ENCODE measurements at regions not wholly inside any gene's neighbourhood (a gene's known extent, or its start where the extent isn't known, plus 50 kb on each side); places are given as distances from the start of the nearest gene placed in this dataset.

DNA sequence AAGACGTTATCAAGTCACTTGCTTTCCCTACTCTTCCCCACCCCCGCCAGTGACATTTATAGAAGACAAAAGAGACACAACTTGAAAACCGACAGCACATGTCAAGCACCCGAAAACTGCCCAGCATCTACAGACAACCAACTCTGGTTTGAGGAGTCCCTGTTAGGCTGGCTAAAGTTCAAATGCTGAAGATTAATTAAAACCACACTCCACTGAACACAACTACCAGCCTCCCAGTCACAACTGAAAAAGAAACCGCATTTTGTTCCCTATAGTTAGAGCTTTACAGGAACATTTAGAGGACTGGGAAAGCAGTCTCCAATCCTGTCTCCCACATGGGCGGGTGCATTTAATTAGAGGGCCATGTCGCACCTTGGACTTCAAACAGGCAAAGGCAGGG is 73.0 kb upstream of the COX10 start:
- TF ChIP-seq SPI1 (IDR thresholded peaks at IDR 0.05; ENCODE audit: low read depth, low read length) (no peak), TAF1 (IDR thresholded peaks at IDR 0.05; ENCODE audit: low read depth, low read length) (no peak), POLR2A (IDR thresholded peaks at IDR 0.05; ENCODE audit: low read depth, low read length) (no peak)
